ENCODE measurements at regions not wholly inside any gene's neighbourhood (a gene's known extent, or its start where the extent isn't known, plus 50 kb on each side); places are given as distances from the start of the nearest gene placed in this dataset.

GRCh38 chr10:78455811-78456210 lies 422.1 kb downstream of the RPS24 start:
- no peak for TF ChIP-seq CTCF (conservative IDR thresholded peaks at IDR 0.05; ENCODE audit: low read depth, low read length)
- TF ChIP-seq EZH2 (IDR thresholded peaks at IDR 0.05; ENCODE audit: borderline replicate concordance, low read depth, low read length, poor library complexity, severe bottlenecking): no peak
